MM.1S (cell line): ENCODE measurements at regions not wholly inside any gene's neighbourhood (a gene's known extent, or its start where the extent isn't known, plus 50 kb on each side); places are given as distances from the start of the nearest gene placed in this dataset.

ENCODE experiments used
- DNase-seq: peaks from one replicate; pipeline ENCODE4 v3.0.0-alpha.2; 2015
- H2AFZ ChIP-seq: fragments of 300-600 bp; sonication (generic); 2 replicates; pipeline ENCODE4 v1.6.0; 2016; ENCODE audit warnings: antibody characterized with exemption, low read length
- H3F3A ChIP-seq: fragments of 300-600 bp; sonication (generic); 2 replicates; pipeline ENCODE4 v1.6.1; 2016; ENCODE audit warnings: mild to moderate bottlenecking, antibody characterized with exemption, low read length, moderate library complexity, mixed read lengths; ENCODE audit not compliant: insufficient read depth
- H3K27ac ChIP-seq: fragments of 300-600 bp; sonication (generic); 2 replicates; pipeline ENCODE4 v1.5.1; 2016; ENCODE audit warnings: mild to moderate bottlenecking, low read length
- H3K27me3 ChIP-seq: fragments of 300-600 bp; sonication (generic); replicated peaks from 2 replicates; pipeline ENCODE4 v1.6.0; 2016; ENCODE audit warnings: low read length; ENCODE audit not compliant: insufficient read depth
- H3K36me3 ChIP-seq: fragments of 300-600 bp; sonication (generic); replicated peaks from 2 replicates; pipeline ENCODE4 v1.6.1; 2016; ENCODE audit warnings: mild to moderate bottlenecking, low read length, mixed read lengths; ENCODE audit not compliant: insufficient read depth
- H3K4me1 ChIP-seq: fragments of 300-600 bp; sonication (generic); 2 replicates; pipeline ENCODE4 v1.6.1; 2016; ENCODE audit warnings: low read length, mixed read lengths
- H3K4me2 ChIP-seq: fragments of 300-600 bp; sonication (generic); 2 replicates; pipeline ENCODE4 v1.6.0; 2016; ENCODE audit warnings: low read depth, low read length
- H3K4me3 ChIP-seq: fragments of 300-600 bp; sonication (generic); 2 replicates; pipeline ENCODE4 v1.5.1; 2016; ENCODE audit warnings: low read length, mixed read lengths
- H3K79me2 ChIP-seq: fragments of 300-600 bp; sonication (generic); 2 replicates; pipeline ENCODE4 v1.6.1; 2016; ENCODE audit warnings: mixed run types, low read length, mixed read lengths
- H3K9ac ChIP-seq: fragments of 300-600 bp; sonication (generic); 2 replicates; pipeline ENCODE4 v1.6.1; 2016; ENCODE audit warnings: low read length, mixed read lengths
- H3K9me2 ChIP-seq: fragments of 300-600 bp; sonication (generic); replicated peaks from 2 replicates; pipeline ENCODE4 v1.6.1; 2016; ENCODE audit warnings: mild to moderate bottlenecking, low read length, mixed read lengths; ENCODE audit not compliant: insufficient read depth
- H3K9me3 ChIP-seq: fragments of 300-600 bp; sonication (generic); replicated peaks from 2 replicates; pipeline ENCODE4 v1.6.1; 2016; ENCODE audit warnings: mild to moderate bottlenecking, low read length, mixed read lengths; ENCODE audit not compliant: insufficient read depth
- H4K20me1 ChIP-seq: fragments of 300-600 bp; sonication (generic); 2 replicates; pipeline ENCODE4 v1.6.1; 2016; ENCODE audit warnings: mild to moderate bottlenecking, low read length, moderate library complexity, mixed read lengths; ENCODE audit not compliant: insufficient read depth
- EZH2 ChIP-seq: fragments of 300-600 bp; sonication (generic); optimal IDR thresholded peaks from 2 replicates; pipeline ENCODE3; 2017; ENCODE audit warnings: low read depth, mild to moderate bottlenecking, antibody characterized with exemption, low read length, mixed read lengths
- EZH2phosphoT487 ChIP-seq: fragments of 300-600 bp; sonication (generic); IDR thresholded peaks from 2 replicates; pipeline ENCODE4 v1.6.1; 2018; ENCODE audit warnings: antibody characterized with exemption, low read length
- TF ChIP-seq, protein P1 (sequence below): fragments of 300-600 bp; sonication (generic); IDR thresholded peaks from 2 replicates; pipeline ENCODE4 v1.5.1; 2016; ENCODE audit warnings: antibody characterized with exemption, low read length, mixed read lengths

- no peaks in the 10 kb centered on the region for H3K79me2 ChIP-seq
- H3K36me3 ChIP-seq, result no peaks in the 10 kb centered on the region
- no peaks in the 10 kb centered on the region for H3K9me2 ChIP-seq
- no peak overlapping the region for H2AFZ ChIP-seq
- H3K4me2 ChIP-seq, result no peak overlapping the region
- H3K9ac ChIP-seq, result no peak overlapping the region
- H3K9me3 ChIP-seq, result no peaks in the 10 kb centered on the region
- no peak overlapping the region for H3K4me3 ChIP-seq
- no peaks in the 10 kb centered on the region for H3K27me3 ChIP-seq
- no peaks in the 10 kb centered on the region for H4K20me1 ChIP-seq
- no peak overlapping the region for H3K27ac ChIP-seq
- DNase-seq, result no peak
- TF ChIP-seq EZH2phosphoT487, result no peak
- TF ChIP-seq EZH2, result no peak
- TF ChIP-seq, protein P1, sequence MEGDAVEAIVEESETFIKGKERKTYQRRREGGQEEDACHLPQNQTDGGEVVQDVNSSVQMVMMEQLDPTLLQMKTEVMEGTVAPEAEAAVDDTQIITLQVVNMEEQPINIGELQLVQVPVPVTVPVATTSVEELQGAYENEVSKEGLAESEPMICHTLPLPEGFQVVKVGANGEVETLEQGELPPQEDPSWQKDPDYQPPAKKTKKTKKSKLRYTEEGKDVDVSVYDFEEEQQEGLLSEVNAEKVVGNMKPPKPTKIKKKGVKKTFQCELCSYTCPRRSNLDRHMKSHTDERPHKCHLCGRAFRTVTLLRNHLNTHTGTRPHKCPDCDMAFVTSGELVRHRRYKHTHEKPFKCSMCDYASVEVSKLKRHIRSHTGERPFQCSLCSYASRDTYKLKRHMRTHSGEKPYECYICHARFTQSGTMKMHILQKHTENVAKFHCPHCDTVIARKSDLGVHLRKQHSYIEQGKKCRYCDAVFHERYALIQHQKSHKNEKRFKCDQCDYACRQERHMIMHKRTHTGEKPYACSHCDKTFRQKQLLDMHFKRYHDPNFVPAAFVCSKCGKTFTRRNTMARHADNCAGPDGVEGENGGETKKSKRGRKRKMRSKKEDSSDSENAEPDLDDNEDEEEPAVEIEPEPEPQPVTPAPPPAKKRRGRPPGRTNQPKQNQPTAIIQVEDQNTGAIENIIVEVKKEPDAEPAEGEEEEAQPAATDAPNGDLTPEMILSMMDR, result no peak
- H3F3A ChIP-seq, result no peaks in the 10 kb centered on the region
- no peaks in the 10 kb centered on the region for H3K4me1 ChIP-seq
Observed at GRCh38 chr1:244340396-244340795, 111.3 kb downstream of the ADSS2 start.

DNA sequence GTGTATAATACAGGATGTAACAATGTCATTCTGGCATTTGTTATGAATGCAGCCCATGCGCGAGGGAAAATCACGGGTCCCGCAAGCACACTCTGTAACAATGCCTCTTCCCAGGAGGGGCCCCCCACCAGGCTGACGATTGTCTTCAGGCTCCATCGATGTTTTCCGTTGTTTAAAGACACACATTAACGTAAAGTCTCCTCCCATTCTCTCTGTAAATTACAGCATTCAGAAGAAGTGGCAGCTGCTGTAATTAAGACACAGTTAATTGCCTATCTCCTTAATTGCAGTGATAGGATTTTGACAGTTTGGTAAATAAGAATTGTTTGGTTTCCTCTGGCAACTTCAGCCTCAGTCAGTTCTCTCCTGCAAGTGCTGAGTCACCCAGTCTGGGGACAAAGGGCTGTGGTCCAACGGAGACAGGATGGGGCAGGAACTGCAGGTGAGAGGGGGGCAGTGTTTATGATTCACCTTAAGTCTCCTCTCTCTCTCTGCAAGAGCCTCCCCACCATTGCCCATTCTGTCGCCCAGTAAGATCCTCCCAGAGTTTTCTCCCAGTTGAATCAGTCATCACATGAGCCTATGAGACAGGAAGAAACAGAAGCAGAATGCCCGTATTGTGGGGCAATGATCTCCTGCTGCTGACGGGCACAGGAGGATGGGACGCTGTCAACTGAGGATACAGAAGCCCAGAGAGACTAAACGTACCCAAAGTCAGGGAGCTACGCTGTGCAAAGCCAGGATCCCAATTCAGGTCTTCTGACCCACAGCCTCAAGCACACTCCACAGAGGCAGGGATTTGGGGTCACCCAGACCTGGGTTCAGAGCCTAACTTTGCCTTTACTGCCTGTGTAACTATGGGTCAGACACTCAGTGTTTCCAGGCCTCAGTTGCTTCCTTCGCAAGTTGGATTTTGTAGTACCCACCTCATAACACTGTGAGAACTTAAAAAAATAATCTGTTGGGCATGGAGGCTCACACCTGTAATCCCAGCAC, 110.0 kb downstream of the ADSS2 start:
- DNase-seq, result no peak
- no peak for TF ChIP-seq EZH2phosphoT487
- no peak for TF ChIP-seq EZH2
- TF ChIP-seq, protein P1, result no peak
- H3K36me3 ChIP-seq, result no peaks in the 10 kb centered on the region
- H3K9me2 ChIP-seq, result no peaks in the 10 kb centered on the region
- no peak overlapping the region for H3K9ac ChIP-seq
- no peaks in the 10 kb centered on the region for H3K79me2 ChIP-seq
- H3F3A ChIP-seq, result no peaks in the 10 kb centered on the region
- no peaks in the 10 kb centered on the region for H3K9me3 ChIP-seq
- no peaks in the 10 kb centered on the region for H3K27me3 ChIP-seq
- H2AFZ ChIP-seq, result no peak overlapping the region
- H3K4me3 ChIP-seq, result no peak overlapping the region
- no peaks in the 10 kb centered on the region for H3K4me1 ChIP-seq
- H3K4me2 ChIP-seq, result no peak overlapping the region
- no peaks in the 10 kb centered on the region for H4K20me1 ChIP-seq
- H3K27ac ChIP-seq, result no peak overlapping the region

DNA sequence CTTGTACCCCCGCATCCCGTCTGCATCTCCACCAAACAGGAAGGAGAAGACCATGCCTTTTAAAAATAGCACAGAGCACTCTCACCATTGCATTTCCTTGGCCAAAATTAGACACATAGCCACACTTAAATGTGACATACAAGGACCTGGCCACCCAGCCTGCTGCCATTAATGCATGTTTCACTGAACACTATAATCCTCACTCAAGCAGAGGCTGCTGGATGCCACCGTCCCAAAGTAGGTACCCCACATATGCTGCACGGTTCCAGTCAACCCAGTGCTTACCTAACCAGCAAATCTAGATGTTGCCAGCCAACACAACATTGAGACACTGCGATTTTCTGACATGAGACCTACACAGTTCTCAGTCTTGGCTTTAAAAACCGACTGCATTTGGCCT, 107.7 kb downstream of the ADSS2 start:
- no peaks in the 10 kb centered on the region for H3K27me3 ChIP-seq
- H3K4me1 ChIP-seq, result no peaks in the 10 kb centered on the region
- no peaks in the 10 kb centered on the region for H3K9me2 ChIP-seq
- no peaks in the 10 kb centered on the region for H3K36me3 ChIP-seq
- H4K20me1 ChIP-seq, result no peaks in the 10 kb centered on the region
- H3K79me2 ChIP-seq, result no peaks in the 10 kb centered on the region
- DNase-seq, result no peak
- H3K4me3 ChIP-seq, result no peak overlapping the region
- no peaks in the 10 kb centered on the region for H3F3A ChIP-seq
- TF ChIP-seq EZH2phosphoT487, result no peak
- TF ChIP-seq EZH2, result no peak
- TF ChIP-seq, protein P1, result no peak
- H3K9ac ChIP-seq, result no peak overlapping the region
- H3K9me3 ChIP-seq, result no peaks in the 10 kb centered on the region
- H3K4me2 ChIP-seq, result no peak overlapping the region
- no peak overlapping the region for H3K27ac ChIP-seq
- H2AFZ ChIP-seq, result no peak overlapping the region
